GM13977 (cell line): ENCODE measurements at regions not wholly inside any gene's neighbourhood (a gene's known extent, or its start where the extent isn't known, plus 50 kb on each side); places are given as distances from the start of the nearest gene placed in this dataset.
"Not testable (repeated sequence)": the region's sequence is repeated elsewhere in the genome, so short reads cannot be mapped to it uniquely, and the experiment has no call there.

ENCODE experiments used
- DNase-seq: peaks from one replicate; pipeline ENCODE4 v3.0.0; 2012; ENCODE audit warnings: low spot score
- in situ Hi-C: fragments of 300-500 bp; cut with MboI; formaldehyde crosslinking; loops from one replicate; pipeline ENCODE4 v1.12.0; 2022; ENCODE audit warnings: low sequenced_read_pairs, low pct_unique_long_range_greater_than_20kb, mixed read lengths, inconsistent platforms; ENCODE audit not compliant: unreplicated experiment
- TF ChIP-seq, protein P1 (sequence below): IDR thresholded peaks from 2 replicates; pipeline ENCODE4 v1.5.1; 2012; ENCODE audit warnings: mild to moderate bottlenecking, control low read depth; ENCODE audit not compliant: insufficient read depth; ENCODE audit errors: extremely low read depth, missing control alignments

DNA sequence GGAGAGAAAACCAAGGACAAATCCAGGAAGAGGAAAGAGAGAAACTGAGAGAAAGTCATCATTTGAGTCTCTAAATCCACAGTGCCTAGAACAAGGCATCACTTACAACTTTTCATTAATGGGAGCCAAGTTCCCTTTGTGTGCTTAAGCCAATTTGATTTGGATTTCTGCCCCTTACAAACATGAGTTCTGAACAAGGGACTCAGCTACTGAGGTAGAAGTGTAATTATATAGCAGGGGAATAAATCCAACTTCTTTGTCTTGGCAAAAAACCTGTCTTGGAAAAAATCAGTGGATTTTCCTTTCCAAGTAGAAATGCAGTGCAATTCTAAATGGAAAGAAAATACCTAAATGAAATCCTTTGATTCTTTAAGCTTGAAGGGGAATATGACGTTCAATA is 307.2 kb upstream of the CNTN3 start:
- TF ChIP-seq, protein P1, sequence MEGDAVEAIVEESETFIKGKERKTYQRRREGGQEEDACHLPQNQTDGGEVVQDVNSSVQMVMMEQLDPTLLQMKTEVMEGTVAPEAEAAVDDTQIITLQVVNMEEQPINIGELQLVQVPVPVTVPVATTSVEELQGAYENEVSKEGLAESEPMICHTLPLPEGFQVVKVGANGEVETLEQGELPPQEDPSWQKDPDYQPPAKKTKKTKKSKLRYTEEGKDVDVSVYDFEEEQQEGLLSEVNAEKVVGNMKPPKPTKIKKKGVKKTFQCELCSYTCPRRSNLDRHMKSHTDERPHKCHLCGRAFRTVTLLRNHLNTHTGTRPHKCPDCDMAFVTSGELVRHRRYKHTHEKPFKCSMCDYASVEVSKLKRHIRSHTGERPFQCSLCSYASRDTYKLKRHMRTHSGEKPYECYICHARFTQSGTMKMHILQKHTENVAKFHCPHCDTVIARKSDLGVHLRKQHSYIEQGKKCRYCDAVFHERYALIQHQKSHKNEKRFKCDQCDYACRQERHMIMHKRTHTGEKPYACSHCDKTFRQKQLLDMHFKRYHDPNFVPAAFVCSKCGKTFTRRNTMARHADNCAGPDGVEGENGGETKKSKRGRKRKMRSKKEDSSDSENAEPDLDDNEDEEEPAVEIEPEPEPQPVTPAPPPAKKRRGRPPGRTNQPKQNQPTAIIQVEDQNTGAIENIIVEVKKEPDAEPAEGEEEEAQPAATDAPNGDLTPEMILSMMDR, result no peak
- in situ Hi-C loops, result no loop called here
- no peak for DNase-seq

DNA sequence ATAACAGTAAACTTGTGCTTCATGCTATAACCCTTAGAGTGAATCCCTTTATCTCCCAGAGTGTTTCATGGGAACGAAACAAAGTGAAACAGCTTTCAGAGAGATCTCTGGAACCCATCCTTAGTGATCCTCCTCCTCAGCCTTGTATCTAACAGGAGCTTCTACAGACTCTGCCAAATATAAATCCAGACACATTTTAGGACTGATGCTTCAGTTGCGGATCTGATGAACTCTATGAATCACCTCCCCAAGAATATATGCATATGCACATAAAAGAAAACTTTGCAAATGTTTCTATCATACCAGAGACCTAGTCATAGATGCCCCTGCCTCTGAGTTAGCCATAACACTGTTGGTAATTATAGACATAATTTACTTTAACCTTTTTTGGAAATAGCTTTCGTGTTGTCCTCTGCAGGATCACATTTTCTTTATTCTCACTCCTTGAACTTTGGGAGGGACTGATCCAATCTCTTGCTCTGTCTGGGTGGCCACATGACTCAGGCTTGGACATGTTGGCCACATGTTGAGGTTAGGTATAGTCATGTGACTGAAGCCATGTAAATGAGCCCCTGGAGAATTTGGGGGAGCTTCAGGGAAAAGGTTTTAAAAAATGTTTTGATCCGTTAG is 306.4 kb upstream of the CNTN3 start:
- no peak for DNase-seq
- in situ Hi-C loops, result no loop called here
- TF ChIP-seq, protein P1, result no peak

DNA sequence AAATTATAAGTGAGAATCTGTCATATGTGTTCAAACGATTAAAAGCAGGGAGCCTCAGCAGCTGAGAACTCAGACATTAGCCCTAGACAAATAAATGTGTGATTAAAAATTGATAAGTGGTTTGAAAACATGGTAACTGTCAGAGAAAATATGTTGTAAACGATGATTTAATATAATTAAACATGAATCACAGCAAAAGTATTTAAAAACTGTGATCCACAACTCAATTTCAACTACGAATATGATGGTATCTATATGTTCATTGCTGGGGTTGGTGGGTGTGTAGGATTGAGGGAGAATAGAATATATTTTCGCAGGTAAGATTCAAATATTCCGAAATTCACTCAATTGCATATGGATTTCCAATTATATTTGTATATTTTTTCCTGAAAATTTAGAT is 302.2 kb upstream of the CNTN3 start:
- DNase-seq, result no peak
- TF ChIP-seq, protein P1, result no peak
- in situ Hi-C loops, result no loop called here

DNA sequence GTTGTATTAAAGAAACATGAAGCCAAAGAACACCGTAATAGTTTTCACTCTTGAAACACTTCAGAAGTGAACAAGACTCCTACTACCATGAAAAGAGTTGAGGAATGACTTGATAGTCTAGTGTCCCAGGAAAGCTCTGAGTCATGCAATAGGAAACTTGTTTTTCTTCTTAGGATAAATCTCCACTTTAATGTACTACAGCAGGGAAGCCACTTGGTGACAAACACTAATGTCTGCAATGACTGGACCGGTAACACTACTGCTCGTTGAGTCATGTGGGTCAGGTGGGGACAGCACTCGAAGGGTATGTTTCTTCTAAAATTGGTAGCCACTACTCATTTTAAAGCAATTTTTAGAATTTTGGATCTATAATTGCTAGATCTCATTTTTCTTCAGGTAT is 291.7 kb upstream of the CNTN3 start:
- DNase-seq, result no peak
- in situ Hi-C loops, result no loop called here
- TF ChIP-seq, protein P1, result no peak

DNA sequence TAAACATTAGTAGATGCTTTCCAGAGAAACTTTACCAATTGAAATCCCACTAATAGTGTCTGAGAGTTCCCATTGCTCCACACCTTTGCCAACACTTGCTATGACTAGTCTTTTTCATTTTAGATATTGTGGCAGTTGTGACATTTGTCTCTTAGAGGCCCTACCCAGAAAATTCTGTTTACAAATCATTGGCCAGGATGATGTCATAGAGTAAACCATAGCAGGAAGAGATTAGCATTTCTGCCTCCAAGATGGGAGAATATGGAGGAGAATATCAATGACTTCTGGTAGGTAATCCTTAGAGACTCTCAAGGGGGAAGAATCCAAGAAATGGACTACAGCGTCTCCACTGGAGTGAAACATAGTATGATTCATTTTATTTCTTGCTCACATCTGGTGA is 291.0 kb upstream of the CNTN3 start:
- in situ Hi-C loops, result no loop called here
- no peak for DNase-seq
- TF ChIP-seq, protein P1, result no peak

DNA sequence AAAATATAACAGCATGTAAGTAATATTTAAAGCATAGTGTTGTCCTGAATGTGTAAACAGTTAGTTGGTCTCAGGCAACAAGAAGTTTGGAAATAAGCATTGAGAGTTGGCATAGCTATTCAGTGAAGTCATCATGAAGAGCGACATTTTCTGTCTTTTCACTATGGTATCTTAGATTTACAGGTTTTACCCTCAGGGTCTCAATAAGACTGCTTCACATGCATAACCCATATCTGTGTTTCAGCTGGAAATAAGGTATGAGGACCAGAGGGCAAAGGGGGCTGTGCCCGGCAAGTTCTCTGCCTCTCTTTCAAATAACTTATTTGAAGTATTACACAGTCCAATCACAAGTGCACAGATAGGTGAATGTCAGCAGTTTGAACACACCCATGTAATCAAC is 290.2 kb upstream of the CNTN3 start:
- TF ChIP-seq, protein P1, result no peak
- DNase-seq, result no peak
- in situ Hi-C loops, result no loop called here

DNA sequence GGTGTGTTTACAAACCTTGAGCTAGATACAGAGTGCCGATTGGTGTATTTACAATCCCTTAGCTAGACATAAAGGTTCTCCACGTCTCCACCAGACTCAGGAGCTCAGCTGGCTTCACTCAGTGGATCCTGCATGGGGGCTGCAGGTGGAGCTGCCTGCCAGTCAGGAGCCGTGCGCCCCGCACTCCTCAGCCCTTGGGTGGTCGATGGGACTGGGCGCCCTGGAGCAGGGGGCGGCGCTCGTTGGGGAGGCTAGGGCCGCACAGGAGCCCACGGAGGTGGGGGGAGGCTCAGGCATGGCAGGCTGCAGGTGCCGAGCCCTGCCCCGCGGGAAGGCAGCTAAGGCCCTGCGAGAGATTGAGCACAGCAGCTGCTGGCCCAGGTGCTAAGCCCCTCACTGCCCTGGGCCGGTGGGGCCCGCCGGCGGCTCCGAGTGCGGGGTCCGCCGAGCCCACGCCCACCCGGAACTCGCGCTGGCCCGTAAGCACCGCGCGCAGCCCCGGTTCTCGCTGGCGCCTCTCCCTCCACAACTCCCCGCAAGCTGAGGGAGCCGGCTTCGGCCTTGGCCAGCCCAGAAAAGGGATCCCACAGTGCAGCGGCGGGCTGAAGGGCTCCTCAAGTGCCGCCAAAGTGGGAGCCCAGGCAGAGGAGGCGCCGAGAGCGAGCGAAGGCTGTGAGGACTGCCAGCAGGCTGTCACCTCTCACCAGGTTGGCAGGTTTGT is 285.5 kb upstream of the CNTN3 start:
- not testable (repeated sequence) for DNase-seq

More for the DNA sequence above, 285.5 kb upstream of the CNTN3 start:
- in situ Hi-C loops, result not testable (repeated sequence)
